HepG2 (cell line): ENCODE measurements at regions not wholly inside any gene's neighbourhood (a gene's known extent, or its start where the extent isn't known, plus 50 kb on each side); places are given as distances from the start of the nearest gene placed in this dataset.

ENCODE experiments used
- AKAP8 ChIP-seq: sonication (generic); formaldehyde crosslinking; IDR thresholded peaks from 2 replicates; pipeline ENCODE4 v1.5.1; 2020; ENCODE audit warnings: mild to moderate bottlenecking, missing genetic modification reagents
- ATF4 ChIP-seq, 2 experiments: fragments of 450-650 bp in 1 of 2; sonication (generic) in 1 of 2; formaldehyde crosslinking; IDR thresholded peaks; 2 replicates each; pipeline versions ENCODE4 v1.5.0 to v1.8.0; 2020 to 2022; ENCODE audit warnings: mild to moderate bottlenecking in 1 of 2, missing genetic modification reagents in 1 of 2
- HMG20B ChIP-seq: conservative IDR thresholded peaks from 2 replicates; pipeline ENCODE4 v1.6.1; 2016; ENCODE audit warnings: missing genetic modification reagents, missing compliant biosample characterization
- IRF2 ChIP-seq: IDR thresholded peaks from 2 replicates; pipeline ENCODE4 v1.6.1; 2018; ENCODE audit warnings: missing genetic modification reagents, missing compliant biosample characterization
- KDM1A ChIP-seq: IDR thresholded peaks from 2 replicates; pipeline ENCODE4 v1.6.1; 2016; ENCODE audit warnings: missing compliant biosample characterization
- LCORL ChIP-seq, 2 experiments: fragments of 450-650 bp in 1 of 2; sonication (generic) in 1 of 2; formaldehyde crosslinking in 1 of 2; IDR thresholded peaks; 2 replicates each; pipeline versions ENCODE4 v1.5.0 to v1.6.1; 2017 to 2020; ENCODE audit warnings: antibody characterized with exemption in 1 of 2, missing genetic modification reagents in 1 of 2
- PCBP2 ChIP-seq: fragments of 200-400 bp; formaldehyde crosslinking; optimal IDR thresholded peaks from 2 replicates; pipeline ENCODE3; 2018; ENCODE audit warnings: low read length, low read depth; ENCODE audit not compliant: poor library complexity, severe bottlenecking
- SOX13 ChIP-seq, 3 experiments: fragments of 450-650 bp in 1 of 3; sonication (generic) in 1 of 3; formaldehyde crosslinking in 1 of 3; IDR thresholded peaks in 2 of 3; conservative IDR thresholded peaks in 1 of 3; 2 replicates each; pipeline versions ENCODE4 v1.5.0 to v1.6.1; 2016 to 2020; ENCODE audit warnings: antibody characterized with exemption in 1 of 3, mild to moderate bottlenecking in 1 of 3, missing compliant biosample characterization in 1 of 3, missing genetic modification reagents in 1 of 3, moderate library complexity in 1 of 3
- SRY ChIP-seq: sonication (generic); formaldehyde crosslinking; IDR thresholded peaks from 2 replicates; pipeline ENCODE4 v1.8.0; 2022; ENCODE audit warnings: mild to moderate bottlenecking, missing genetic modification reagents
- U2AF2 ChIP-seq: fragments of 200-400 bp; formaldehyde crosslinking; IDR thresholded peaks from 2 replicates; pipeline ENCODE4 v1.6.1; 2017; ENCODE audit warnings: low read depth, mild to moderate bottlenecking, low read length
- ZBTB38 ChIP-seq: sonication (generic); formaldehyde crosslinking; IDR thresholded peaks from 2 replicates; pipeline ENCODE4 v1.5.1; 2020; ENCODE audit warnings: mild to moderate bottlenecking, missing genetic modification reagents
- ZFP36 ChIP-seq: fragments of 150-350 bp; IDR thresholded peaks from 2 replicates; pipeline ENCODE4 v1.6.1; 2018; ENCODE audit warnings: borderline replicate concordance, low read length, low read depth; ENCODE audit not compliant: partially characterized antibody
- ZFY ChIP-seq: sonication (generic); formaldehyde crosslinking; IDR thresholded peaks from 2 replicates; pipeline ENCODE4 v1.4.0; 2020; ENCODE audit warnings: missing genetic modification reagents
- ZIK1 ChIP-seq: sonication (generic); formaldehyde crosslinking; IDR thresholded peaks from 2 replicates; pipeline ENCODE4 v1.5.0; 2020; ENCODE audit warnings: mild to moderate bottlenecking, low read depth, missing genetic modification reagents, borderline replicate concordance
- ZNF276 ChIP-seq: sonication (generic); formaldehyde crosslinking; IDR thresholded peaks from 2 replicates; pipeline ENCODE4 v1.4.0; 2020; ENCODE audit warnings: mild to moderate bottlenecking, low read depth, missing genetic modification reagents
- ZNF3 ChIP-seq: IDR thresholded peaks from 2 replicates; pipeline ENCODE4 v1.7.0; 2017; ENCODE audit warnings: inconsistent platforms
- ZNF430 ChIP-seq: sonication (generic); formaldehyde crosslinking; IDR thresholded peaks from 2 replicates; pipeline ENCODE4 v1.9.0; 2021; ENCODE audit warnings: mild to moderate bottlenecking, missing genetic modification reagents
- ZNF431 ChIP-seq: sonication (generic); formaldehyde crosslinking; IDR thresholded peaks from 2 replicates; pipeline ENCODE4 v1.9.0; 2022; ENCODE audit warnings: missing genetic modification reagents, low read depth, mild to moderate bottlenecking, borderline replicate concordance
- ZNF510 ChIP-seq: sonication (generic); formaldehyde crosslinking; IDR thresholded peaks from 2 replicates; pipeline ENCODE4 v1.4.0; 2020; ENCODE audit warnings: low read depth, mild to moderate bottlenecking, missing genetic modification reagents
- ZNF543 ChIP-seq: sonication (generic); formaldehyde crosslinking; IDR thresholded peaks from 2 replicates; pipeline ENCODE4 v1.4.0; 2020; ENCODE audit warnings: mild to moderate bottlenecking, missing genetic modification reagents
- ZNF670 ChIP-seq: sonication (generic); formaldehyde crosslinking; IDR thresholded peaks from 2 replicates; pipeline ENCODE4 v1.8.0; 2022; ENCODE audit warnings: mild to moderate bottlenecking, missing genetic modification reagents, borderline replicate concordance
- ZNF709 ChIP-seq: sonication (generic); formaldehyde crosslinking; IDR thresholded peaks from 2 replicates; pipeline ENCODE4 v1.5.0; 2020; ENCODE audit warnings: mild to moderate bottlenecking, missing genetic modification reagents
- ZNF720 ChIP-seq: sonication (generic); formaldehyde crosslinking; IDR thresholded peaks from 2 replicates; pipeline ENCODE4 v1.4.0; 2020; ENCODE audit warnings: missing genetic modification reagents
- ZNF766 ChIP-seq: sonication (generic); formaldehyde crosslinking; IDR thresholded peaks from 2 replicates; pipeline ENCODE4 v1.5.0; 2020; ENCODE audit warnings: missing genetic modification reagents, borderline replicate concordance
- ZZZ3 ChIP-seq: sonication (generic); formaldehyde crosslinking; IDR thresholded peaks from 2 replicates; pipeline ENCODE4 v1.4.0; 2020; ENCODE audit warnings: missing genetic modification reagents, mild to moderate bottlenecking, borderline replicate concordance
- TF ChIP-seq, protein P1 (sequence below): sonication (generic); formaldehyde crosslinking; IDR thresholded peaks from 2 replicates; pipeline ENCODE4 v1.4.0; 2020; ENCODE audit warnings: missing genetic modification reagents
- TF ChIP-seq, protein P2 (sequence below): sonication (generic); formaldehyde crosslinking; IDR thresholded peaks from 2 replicates; pipeline ENCODE4 v1.4.0; 2020; ENCODE audit warnings: mild to moderate bottlenecking, missing genetic modification reagents

- TF ChIP-seq KDM1A (CRISPR knock-in tag) (peak; percentile 98), AKAP8 (no peak), IRF2 (CRISPR knock-in tag) (no peak), PCBP2 (no peak), HMG20B (no peak), ZNF431 (CRISPR knock-in tag) (no peak), ZNF670 (CRISPR knock-in tag) (no peak), ZNF276 (CRISPR knock-in tag) (0 out of 2 replicates have a peak, but pooled peaks have one; percentile 72), ZNF3 (CRISPR knock-in tag) (no peak), ZNF709 (CRISPR knock-in tag) (no peak), ZFP36 (no peak), ZBTB38 (peak; percentile 82), ZZZ3 (CRISPR knock-in tag) (no peak), ZNF543 (CRISPR knock-in tag) (no peak), ATF4 (CRISPR knock-in tag; IDR thresholded peaks at IDR 0.05) (no peak), SOX13 (IDR thresholded peaks at IDR 0.05) (no peak), SOX13 (CRISPR knock-in tag; conservative IDR thresholded peaks at IDR 0.05 in 1 of 2, IDR thresholded peaks at IDR 0.05 in 1 of 2) (peak in 1 of 2 experiments; percentile 40; a peak in 1 of 4 replicates), LCORL (IDR thresholded peaks at IDR 0.05) (no peak), LCORL (CRISPR knock-in tag; IDR thresholded peaks at IDR 0.05) (peak; percentile 62; the same call in 1 of the 2 replicates), U2AF2 (no peak), ZIK1 (CRISPR knock-in tag) (no peak), ZNF766 (CRISPR knock-in tag) (no peak), ZNF720 (no peak), ZFY (CRISPR knock-in tag) (no peak), ZNF430 (CRISPR knock-in tag) (no peak), ZNF510 (CRISPR knock-in tag) (no peak), SRY (CRISPR knock-in tag) (no peak)
- TF ChIP-seq, protein P1, sequence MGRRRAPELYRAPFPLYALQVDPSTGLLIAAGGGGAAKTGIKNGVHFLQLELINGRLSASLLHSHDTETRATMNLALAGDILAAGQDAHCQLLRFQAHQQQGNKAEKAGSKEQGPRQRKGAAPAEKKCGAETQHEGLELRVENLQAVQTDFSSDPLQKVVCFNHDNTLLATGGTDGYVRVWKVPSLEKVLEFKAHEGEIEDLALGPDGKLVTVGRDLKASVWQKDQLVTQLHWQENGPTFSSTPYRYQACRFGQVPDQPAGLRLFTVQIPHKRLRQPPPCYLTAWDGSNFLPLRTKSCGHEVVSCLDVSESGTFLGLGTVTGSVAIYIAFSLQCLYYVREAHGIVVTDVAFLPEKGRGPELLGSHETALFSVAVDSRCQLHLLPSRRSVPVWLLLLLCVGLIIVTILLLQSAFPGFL (CRISPR knock-in tag), result no peak
- TF ChIP-seq, protein P2, sequence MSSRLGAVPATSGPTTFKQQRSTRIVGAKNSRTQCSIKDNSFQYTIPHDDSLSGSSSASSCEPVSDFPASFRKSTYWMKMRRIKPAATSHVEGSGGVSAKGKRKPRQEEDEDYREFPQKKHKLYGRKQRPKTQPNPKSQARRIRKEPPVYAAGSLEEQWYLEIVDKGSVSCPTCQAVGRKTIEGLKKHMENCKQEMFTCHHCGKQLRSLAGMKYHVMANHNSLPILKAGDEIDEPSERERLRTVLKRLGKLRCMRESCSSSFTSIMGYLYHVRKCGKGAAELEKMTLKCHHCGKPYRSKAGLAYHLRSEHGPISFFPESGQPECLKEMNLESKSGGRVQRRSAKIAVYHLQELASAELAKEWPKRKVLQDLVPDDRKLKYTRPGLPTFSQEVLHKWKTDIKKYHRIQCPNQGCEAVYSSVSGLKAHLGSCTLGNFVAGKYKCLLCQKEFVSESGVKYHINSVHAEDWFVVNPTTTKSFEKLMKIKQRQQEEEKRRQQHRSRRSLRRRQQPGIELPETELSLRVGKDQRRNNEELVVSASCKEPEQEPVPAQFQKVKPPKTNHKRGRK (CRISPR knock-in tag), result no peak
These were observed 66.2 kb upstream of the DLK1 start (continued) for GRCh38 chr14:100660498-100660881.
